MM.1S (cell line): ENCODE measurements at regions not wholly inside any gene's neighbourhood (a gene's known extent, or its start where the extent isn't known, plus 50 kb on each side); places are given as distances from the start of the nearest gene placed in this dataset.

Source experiments
- EZH2 ChIP-seq: fragments of 300-600 bp; sonication (generic); optimal IDR thresholded peaks from 2 replicates; pipeline ENCODE3; 2017; ENCODE audit warnings: low read depth, mild to moderate bottlenecking, antibody characterized with exemption, low read length, mixed read lengths
- TF ChIP-seq, protein P1 (sequence below): fragments of 300-600 bp; sonication (generic); IDR thresholded peaks from 2 replicates; pipeline ENCODE4 v1.5.1; 2016; ENCODE audit warnings: antibody characterized with exemption, low read length, mixed read lengths

DNA sequence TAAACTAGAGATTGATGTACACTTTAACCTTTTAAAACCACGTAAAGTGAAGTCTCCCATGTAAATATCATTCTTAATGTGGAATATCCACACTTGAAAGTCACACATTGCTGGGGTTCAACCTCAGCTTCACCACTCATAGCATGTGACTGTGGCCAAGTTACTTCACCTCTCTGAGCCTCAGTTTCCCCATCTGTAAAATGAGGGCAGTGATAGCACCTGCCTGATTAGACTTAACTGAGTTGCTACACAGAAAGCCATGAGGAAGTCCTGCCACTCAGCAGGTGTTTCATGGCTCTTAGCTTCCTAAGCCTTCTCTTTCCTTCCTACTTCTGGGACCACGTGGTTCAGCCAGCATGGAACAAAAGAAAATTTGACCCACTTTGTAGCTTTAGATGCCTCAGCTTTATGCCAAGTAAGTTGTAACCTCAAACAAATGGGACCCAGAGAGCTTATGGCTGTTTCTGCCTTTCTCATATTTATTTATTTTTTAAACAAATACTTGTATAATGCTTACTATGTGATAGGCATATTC, 277.3 kb upstream of the KLF3 start:
- TF ChIP-seq, protein P1, sequence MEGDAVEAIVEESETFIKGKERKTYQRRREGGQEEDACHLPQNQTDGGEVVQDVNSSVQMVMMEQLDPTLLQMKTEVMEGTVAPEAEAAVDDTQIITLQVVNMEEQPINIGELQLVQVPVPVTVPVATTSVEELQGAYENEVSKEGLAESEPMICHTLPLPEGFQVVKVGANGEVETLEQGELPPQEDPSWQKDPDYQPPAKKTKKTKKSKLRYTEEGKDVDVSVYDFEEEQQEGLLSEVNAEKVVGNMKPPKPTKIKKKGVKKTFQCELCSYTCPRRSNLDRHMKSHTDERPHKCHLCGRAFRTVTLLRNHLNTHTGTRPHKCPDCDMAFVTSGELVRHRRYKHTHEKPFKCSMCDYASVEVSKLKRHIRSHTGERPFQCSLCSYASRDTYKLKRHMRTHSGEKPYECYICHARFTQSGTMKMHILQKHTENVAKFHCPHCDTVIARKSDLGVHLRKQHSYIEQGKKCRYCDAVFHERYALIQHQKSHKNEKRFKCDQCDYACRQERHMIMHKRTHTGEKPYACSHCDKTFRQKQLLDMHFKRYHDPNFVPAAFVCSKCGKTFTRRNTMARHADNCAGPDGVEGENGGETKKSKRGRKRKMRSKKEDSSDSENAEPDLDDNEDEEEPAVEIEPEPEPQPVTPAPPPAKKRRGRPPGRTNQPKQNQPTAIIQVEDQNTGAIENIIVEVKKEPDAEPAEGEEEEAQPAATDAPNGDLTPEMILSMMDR, result no peak
- TF ChIP-seq EZH2, result no peak
